Glomerular visceral epithelial cell (primary cell): ENCODE measurements at regions not wholly inside any gene's neighbourhood (a gene's known extent, or its start where the extent isn't known, plus 50 kb on each side); places are given as distances from the start of the nearest gene placed in this dataset.

Experiments used
- DNase-seq: peaks from one replicate; pipeline ENCODE4 v3.0.0-alpha.2; 2016; ENCODE audit errors: extremely low spot score

- DNase-seq: peak; percentile 4
Observed at GRCh38 chr21:24225431-24225830, 1381.8 kb downstream of the MRPL39 start.

DNA sequence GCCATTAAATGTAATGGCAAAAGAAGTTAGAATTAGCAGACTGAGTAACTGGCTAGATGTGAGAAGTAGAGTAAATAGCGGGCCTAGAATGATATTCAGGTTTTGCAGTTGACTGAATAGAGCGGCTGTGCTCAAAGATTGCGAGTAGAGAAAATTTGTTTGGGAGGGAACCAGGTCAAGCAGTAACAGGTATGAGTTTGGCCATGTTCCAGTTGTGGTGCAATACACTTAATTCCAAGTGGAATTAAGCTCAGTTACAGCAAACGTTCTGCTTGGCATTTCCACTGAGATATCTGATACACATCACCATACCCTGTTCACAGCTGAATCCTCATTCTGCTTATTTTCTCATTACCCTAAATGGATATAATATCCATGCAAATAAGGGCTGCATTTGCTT is 1382.9 kb downstream of the MRPL39 start:
- no peak for DNase-seq

GRCh38 chr21:24223624-24224023 is 1383.7 kb downstream of the MRPL39 start:
- no peak for DNase-seq

- no peak for DNase-seq
Observed at GRCh38 chr21:24222676-24223075, 1384.6 kb downstream of the MRPL39 start.

- DNase-seq: no peak
Observed at GRCh38 chr21:24220446-24220845, 1386.8 kb downstream of the MRPL39 start.

DNA sequence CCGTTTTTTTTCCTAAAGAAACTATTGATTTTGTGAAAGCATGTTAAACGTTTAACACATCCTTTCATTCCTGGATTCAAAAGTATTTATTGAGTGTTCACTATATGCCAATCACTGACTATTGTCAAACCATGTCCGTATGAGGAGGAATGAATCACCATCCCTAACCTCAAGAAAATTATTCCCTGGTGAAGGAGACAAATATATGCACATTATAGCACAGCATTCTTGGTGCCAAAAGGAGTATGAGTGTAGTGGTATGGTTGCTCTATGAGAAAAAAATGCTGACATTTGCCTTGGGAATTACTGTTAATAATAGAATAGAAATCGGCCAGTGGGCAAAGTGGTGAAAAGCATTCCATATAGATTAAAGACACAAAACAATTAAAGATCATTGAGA is 1390.1 kb downstream of the MRPL39 start:
- no peak for DNase-seq

GRCh38 chr21:24210130-24210529 is 1397.2 kb downstream of the MRPL39 start:
- no peak for DNase-seq

DNA sequence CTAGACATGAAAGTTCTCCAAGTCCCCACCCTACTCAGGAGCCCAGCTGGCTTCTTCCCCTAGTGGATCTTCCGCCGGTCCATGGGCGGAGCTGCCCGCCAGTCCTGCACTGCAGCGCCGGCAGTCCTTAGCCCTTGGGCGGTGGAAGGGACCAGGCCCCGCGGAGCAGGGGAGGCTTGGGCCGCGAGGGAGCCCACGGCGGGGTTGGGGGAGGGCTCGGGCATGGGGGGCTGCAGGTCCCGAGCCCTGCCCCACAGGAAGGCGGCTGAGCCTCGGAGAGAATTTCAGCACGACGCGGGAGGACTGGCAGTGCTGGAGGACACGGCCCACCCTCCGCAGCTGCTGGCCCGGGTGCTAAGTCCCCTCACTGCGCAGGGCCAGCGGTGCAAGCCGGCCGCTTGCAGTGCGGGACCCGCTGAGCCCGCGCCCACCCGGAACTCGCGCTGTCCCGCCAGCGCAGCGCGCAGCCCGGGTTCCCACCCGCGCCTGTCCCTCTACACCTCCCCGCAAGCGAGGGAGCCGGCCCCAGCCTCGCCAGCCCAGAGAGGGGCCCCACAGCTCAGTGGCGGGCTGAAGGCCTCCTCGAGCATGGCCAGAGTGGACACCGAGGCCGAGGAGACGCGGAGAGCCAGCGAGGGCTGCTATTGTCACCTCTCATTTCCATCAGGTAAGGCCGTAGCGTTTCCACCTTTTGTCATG is 1398.6 kb downstream of the MRPL39 start:
- no peak for DNase-seq

GRCh38 chr21:24205319-24205718 is 1402.0 kb downstream of the MRPL39 start:
- no peak for DNase-seq

- DNase-seq: no peak
Observed at GRCh38 chr21:24204641-24205040, 1402.6 kb downstream of the MRPL39 start.

- DNase-seq: no peak
Observed at GRCh38 chr21:24200052-24200451, 1407.2 kb downstream of the MRPL39 start.

DNA sequence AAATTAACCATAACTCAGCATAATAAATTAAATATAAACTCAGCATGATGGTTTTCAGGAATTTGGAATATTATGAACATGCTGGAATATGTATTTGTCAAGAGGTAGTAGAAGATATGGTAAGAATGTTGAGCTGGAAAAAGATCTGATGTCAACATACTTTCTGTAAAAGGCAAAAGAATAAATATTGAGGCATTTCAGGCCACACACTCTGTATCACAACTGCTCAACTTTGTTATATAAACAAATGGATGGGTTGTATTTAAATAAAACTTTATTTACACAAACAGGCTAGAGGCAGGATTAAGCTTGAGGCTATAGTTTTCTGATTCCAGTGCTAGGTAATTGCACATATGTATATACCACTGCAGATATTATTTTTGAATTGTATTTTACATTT is 1409.4 kb downstream of the MRPL39 start:
- no peak for DNase-seq

DNA sequence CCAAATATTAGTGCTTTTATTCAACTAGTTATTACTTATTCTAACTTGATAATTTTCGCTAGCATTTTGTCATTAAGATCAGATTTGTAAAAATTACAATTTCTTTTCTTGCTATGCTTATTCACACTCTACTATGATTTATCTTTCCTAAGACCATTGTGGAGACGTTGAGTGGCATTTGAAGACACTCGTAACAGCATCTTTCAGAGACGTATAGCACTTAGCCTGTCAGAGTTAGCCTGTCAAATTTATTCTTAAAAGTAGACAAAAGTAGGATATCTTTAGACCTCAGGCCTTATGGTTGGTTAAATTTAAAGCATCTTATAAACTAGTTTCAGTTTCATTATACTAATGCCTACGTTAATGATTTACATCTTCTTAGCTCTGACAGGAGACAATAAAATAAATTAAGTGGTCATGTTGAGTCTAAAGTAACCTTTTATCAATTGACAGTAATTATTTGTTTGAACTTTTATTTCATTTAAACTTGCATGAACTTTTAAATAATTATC is 1410.1 kb downstream of the MRPL39 start:
- no peak for DNase-seq

- no peak for DNase-seq
Observed at GRCh38 chr21:24188506-24188905, 1418.8 kb downstream of the MRPL39 start.

DNA sequence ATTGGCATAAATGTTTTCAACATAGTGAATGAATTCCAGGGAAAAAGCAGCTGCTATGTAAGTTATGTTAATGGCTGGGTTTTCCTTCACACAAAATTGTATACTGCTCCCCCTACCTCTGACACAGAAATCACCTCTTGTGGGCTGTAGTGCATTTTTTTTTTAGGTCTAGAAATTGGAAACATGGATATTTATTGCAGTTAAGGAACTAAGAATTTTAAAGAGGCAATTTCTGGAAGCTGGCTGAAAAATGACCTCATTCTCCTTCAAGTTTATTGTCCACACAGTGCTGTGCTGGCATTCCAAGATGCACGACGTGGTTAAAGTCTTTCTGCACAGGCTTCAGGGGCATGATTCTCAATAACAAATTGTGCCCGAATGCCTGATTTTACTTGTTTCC is 1424.2 kb downstream of the MRPL39 start:
- peak; percentile 1 for DNase-seq

GRCh38 chr21:24179110-24179509 is 1428.2 kb downstream of the MRPL39 start:
- no peak for DNase-seq

- no peak for DNase-seq
Observed at GRCh38 chr21:24175106-24175505, 1432.2 kb downstream of the MRPL39 start.

DNA sequence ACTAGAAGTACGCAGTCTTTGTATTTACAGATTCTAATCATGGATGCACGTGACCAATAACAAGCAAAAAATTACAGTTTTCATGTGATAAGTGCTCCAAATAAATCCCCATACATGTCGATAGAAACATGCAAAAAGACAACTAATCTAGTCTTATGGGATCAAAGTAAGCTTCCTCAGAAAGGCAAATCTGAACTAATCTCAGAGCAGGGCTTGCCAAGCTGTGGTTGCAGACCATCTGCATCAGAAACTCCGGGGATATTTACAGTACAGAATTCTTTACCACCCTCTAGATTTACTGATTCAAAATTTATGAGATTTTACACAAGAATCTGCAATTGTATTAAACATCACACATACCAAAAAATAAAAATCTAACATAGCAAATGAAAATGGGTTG is 1435.5 kb downstream of the MRPL39 start:
- DNase-seq: no peak

- no peak for DNase-seq
Observed at GRCh38 chr21:24163539-24163938, 1443.7 kb downstream of the MRPL39 start.

DNA sequence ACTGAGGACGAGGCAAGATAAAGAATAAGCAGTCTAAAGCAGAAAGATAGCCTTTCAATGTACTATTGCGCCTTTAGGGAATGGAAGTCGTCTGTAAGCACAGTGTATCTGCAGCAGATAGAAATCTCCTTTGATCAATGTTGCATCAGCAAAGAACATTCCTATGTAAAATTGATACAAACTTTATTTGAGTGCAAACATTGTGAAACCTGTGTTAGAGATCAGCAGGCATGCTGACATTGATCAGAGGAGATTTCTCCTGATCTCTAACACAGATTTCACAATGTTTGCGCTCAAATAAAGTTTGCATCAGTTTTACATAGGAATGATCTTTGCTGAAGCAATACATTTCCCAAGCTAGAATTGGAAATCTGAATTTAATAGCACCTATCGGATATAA is 1446.8 kb downstream of the MRPL39 start:
- DNase-seq: no peak

DNA sequence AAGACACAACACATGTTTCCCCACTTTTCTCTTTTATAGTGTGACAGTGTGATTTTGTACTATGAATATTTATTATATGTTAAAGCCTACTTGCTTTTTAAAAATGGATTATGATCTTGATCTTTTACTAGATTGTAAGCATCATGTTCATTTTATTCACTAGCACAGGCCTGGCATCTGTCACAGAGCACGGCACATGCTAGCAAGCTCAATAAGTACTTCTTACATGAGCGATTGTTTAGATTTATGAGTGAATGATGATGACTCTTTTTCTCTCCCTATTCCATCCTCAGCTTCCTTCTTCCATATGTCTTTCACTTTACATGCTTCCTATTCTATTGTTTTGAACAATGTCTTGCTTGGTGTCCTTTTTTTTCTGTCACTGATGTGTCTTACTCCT is 1454.1 kb downstream of the MRPL39 start:
- DNase-seq: no peak

DNA sequence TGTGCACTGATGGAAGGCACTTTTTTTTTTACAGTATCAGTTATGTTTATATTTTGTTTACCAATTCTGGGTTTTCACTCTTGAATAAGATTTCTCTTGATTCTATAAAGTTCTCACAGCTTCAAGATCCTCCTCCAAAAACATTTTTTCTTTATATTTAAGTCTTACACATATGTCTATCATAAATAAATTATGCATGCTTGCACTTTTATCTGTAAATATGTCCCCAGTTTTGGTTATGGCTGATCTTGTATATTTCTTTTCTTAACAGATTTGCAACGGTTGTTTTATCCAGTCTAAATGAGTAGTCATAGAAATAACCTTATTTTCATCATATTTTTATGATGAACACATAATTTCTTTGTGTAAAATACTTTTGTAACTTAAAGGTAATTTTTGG is 1456.5 kb downstream of the MRPL39 start:
- no peak for DNase-seq

DNA sequence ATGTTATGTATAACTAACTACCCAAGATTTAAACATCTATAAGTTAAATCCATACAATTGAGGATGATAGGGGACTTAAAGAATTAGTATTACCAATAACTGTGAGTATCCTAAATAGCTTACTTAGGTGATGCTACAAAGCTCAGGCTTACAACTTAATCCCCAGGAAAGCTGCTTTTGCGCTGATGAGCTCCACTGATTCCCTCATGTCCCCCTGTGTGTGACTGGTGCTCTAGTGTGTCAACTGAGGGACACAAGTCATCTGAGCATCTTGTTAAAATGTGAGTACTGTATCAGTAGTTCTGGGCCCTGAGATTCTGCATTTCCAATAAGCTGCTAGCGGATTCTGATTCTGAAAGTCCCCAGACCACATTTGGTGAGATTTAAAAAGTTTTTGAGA is 1458.8 kb downstream of the MRPL39 start:
- no peak for DNase-seq

GRCh38 chr21:24147674-24148073 is 1459.6 kb downstream of the MRPL39 start:
- no peak for DNase-seq
